Stimulated activated CD4-positive, alpha-beta T cell treated with anti-CD3 and anti-CD28 coated beads, Interleukin-2, amount 100 ng/mL, for 48 hours (primary cell): ENCODE measurements at regions not wholly inside any gene's neighbourhood (a gene's known extent, or its start where the extent isn't known, plus 50 kb on each side); places are given as distances from the start of the nearest gene placed in this dataset.
"Not testable (repeated sequence)": the region's sequence is repeated elsewhere in the genome, so short reads cannot be mapped to it uniquely, and the experiment has no call there.

Experiments
- DNase-seq, 2 donors: peaks; one replicate each; pipeline ENCODE4 v3.0.0-alpha.2; 2020

DNA sequence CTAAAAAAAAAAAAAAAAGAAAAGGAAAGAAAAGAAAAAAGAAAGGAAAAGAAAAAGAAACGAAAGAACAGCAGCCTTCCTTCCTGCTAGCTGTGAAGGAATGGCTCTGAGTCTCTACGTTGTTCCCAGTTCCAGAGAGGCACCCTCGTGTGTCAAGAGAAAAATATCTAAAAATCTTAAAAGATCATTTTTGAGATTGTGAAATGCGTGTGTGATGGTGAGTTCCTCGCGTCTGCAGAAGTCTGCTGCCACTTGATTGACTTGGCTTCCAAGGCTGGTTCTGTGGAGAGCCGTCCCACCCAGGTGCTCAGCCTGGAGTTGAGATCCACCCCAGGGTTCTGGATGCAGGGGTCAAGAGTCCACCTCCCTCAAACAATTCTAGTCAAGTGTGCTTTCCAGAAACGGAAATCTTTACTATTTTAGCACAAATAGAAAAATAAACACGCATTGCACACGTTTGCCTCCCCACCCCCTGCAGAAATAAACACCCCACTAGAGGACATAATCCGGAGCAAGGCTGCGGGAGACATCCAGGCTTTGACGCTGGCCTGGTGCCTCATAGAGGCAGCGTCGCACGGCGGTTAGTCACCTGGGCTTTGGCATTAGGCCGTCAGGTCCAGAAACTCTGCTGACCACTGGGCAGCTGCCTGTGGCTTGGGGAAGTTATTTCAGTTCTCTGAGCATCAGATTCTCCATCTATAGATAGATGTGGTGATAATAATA is 265.4 kb downstream of the FAM43A start:
- no peak for DNase-seq

DNA sequence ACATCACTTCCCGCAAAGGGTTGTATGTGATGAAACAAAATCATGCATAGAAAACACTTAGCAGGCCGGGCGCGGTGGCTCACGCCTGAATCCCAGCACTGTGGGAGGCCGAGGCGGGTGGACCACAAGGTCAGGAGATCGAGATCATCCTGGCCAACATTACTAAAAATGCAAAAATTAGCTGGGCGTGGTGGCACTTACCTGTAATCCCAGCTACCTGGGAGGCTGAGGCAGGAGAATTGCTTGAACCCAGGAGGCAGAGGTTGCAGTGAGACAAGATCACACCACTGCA is 265.9 kb downstream of the FAM43A start:
- DNase-seq = not testable (repeated sequence)

DNA sequence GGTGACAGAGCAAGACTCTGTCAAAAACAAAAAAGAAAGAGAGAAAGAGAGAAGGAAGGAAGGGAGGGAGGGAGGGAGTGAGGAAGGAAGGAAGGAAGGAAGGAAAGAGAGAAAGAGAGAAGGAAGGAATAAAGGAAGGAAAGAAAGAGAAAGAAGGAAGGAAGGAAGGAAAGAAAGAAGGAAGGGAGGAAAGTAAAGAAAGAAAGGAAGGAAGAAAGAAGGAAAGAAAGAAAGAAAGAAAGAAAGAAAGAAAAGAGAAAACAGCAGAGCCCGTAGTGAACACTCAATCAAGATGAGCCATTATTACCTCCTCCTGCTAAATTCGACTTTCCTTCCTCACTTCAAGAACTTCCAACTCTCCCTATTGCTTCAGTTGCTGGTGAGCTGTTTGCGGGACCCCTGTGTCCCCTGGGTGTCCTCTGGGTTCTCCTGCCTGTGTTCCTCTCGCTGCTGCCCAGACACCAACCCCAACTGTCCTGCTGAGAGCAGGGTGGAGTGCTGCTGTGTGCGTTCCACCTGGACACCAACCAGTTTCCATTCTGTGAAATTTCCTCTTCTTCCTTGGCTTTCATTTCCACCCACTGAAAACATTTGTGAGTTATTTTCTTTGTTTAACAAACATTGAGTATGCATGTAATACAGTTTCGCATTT is 266.4 kb downstream of the FAM43A start:
- DNase-seq = no peak

DNA sequence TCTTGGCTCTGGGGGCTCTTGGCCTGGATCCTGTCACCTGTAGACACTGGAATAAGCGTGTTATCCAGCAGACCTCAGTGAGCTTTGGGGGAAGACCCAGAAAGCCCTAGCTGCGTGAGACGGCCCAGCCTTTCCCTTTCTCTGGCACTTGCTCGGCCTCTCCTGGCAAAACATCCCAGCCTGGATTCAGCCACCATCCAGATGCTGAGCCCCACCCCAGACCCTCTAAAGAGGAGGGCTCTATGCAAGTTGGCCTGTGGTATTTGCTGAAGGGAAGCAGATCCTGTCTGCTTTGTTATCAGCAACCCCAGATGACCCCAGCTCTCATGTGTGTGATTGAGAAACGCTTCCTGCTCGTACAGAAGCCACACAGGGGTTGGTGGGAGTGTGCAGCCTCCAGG is 267.2 kb downstream of the FAM43A start:
- DNase-seq = no peak

DNA sequence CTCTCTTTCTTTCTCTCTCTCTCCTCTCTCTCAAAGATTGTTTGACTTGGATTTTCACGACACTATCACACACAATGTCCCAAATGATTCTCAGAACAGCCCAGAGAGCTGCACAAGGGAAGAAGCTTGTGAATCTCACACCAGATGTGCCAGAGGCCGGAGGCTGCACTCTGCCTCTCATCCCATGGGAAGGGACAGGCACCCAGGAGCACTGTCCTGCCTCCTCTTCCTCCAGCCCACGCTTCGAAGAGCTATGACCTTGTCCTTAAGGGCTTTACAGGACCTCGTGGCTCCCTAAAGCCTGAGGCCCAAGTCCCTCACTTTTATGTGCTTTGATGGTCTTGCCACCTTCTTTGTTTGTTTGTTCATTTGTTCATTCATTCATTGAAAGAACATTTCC is 267.6 kb downstream of the FAM43A start:
- no peak for DNase-seq

DNA sequence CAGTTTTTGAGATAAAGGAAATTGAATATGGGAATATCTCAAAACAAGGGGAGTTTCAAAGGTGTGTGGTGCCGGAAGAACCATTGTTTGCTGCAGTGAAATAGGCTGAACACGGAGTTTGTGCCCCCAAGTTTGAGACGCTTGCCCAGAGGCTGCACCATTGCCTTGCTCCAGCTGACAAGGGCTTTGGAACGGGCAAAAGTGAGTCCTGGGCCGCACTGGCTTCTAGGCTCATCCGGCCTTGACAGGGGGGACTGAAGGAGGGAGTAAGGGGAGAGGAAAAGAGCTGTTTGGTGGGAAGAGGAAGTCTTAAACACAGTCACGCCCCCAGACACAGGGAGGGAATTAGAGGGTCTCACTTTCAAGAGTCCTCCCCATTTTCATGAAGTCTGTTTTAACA is 269.9 kb downstream of the FAM43A start:
- DNase-seq = no peak

DNA sequence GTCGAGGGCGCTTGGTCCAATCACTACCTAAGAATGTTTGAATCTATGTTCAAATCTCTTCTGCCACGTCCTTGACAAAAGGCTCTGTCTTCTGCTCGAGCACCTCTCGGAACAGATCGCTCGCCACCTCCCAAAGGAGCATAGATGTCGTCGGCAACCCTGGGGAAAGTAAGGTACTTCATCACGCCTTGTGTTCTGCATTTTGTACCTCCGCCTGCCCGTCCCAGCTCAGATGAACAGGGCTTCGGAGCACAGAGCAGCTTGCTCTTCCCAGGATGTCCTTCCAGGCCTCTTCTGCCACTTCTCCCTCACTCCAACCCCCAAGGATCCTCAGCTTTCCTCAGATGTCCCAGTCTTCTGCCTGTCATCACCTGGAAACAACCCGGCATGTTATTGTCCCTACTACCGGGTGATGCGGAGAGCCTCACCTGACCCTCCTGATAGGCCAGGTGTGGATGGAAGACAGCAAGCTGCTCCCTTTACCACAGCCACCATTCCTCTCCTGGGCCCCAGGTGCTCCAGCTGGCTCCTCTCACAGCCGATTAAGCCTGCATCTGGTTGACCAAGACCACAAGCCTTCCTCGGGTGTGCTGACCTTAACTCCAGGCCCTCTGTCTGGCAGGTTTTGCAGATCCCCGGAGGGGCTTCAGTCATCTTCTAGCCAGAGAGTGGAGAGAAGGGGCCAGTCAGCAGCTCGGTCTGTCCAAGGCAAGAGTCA is 270.5 kb downstream of the FAM43A start:
- DNase-seq = no peak

DNA sequence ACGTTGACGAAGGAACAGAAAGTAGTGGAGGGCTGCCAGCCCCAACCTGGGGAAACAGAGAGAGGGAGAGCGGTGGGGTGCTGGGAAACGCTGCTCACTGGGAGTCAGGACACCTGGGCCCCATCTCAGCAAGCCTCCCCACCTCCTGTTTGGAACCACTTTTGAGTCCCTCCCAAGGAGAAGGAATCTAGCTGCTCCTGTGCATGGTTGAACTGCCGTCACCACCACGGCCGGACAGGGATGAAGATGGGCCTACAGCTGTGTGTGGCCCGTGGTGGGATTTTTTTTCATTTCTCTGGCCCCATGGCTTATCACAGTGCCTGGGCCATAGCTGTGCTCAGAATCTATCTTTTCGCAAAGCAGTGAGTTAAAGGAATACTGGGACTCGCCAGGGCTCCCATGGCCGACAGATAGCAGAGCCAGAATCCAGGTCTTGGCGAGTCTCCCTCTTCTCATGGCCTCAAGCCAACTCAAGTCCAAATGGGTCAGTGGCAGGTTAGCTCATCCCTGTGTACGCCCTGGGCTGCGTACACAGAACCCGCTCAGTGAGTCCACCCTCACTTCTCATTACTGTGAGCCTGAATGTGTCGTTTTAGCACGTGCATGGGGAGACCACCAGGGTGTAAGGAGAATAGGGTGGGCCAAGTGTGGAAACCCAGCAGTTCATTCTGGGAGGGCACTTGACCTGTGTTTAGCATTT is 271.2 kb downstream of the FAM43A start:
- DNase-seq = no peak

DNA sequence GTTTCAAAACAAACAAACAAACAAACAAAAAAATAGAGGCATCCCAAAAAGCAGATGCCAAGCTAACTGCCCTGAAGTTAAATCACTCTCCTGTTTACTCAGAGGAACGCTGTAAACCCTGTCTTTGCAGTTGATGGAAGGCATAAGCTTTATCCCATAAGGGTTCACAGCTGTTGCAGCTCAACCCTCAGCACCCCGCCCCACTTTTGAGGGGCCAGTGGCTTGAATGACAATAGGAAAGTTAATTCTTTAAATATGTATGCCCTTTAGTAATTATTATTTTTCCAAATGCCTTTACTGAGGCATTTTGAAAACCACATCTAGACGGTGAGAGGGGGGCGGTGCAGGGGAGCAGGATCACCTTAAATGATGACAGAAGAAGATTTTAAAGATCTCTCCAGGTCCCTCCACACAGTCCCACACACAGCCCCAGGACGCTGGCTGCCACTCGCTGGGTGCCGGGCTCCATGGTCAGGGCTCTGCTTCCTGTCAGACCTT is 272.1 kb downstream of the FAM43A start:
- no peak for DNase-seq

DNA sequence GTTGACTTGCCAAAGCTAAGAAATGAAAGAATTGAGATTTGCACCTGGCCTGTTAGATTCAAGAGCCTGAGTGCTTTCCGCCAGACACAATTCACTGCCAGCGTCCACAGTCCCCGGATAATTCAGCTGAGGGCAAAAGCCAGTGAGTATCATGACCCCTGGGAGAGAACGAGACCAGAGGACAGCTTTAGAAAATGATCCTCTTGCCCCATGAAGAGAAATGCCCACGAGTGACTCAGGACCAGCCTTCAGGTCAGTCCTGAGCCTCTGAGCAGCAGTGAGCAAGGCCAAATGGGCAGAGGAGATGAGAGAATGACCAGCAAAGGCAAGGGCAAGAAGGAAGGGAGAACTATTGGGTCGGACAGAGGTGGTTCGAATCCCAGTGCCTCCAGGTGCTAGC is 273.5 kb downstream of the FAM43A start:
- DNase-seq = no peak

DNA sequence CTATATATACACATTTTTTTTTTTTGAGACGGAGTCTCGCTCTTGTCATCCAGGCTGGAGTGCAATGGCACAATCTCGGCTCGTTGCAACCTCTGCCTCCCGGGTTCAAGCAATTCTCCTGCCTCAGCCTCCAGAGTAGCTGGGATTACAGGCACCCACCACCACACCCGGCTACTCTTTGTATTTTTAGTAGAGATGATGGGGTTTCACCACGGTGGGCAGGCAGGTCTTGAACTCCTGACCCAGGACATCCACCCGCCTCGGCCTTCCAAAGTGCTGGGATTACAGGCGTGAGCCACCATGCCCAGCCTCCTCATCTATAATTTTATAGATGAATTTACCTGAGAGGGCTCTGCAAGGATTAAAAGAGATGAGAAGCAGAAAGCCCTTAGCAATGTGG is 274.0 kb downstream of the FAM43A start:
- not testable (repeated sequence) for DNase-seq

DNA sequence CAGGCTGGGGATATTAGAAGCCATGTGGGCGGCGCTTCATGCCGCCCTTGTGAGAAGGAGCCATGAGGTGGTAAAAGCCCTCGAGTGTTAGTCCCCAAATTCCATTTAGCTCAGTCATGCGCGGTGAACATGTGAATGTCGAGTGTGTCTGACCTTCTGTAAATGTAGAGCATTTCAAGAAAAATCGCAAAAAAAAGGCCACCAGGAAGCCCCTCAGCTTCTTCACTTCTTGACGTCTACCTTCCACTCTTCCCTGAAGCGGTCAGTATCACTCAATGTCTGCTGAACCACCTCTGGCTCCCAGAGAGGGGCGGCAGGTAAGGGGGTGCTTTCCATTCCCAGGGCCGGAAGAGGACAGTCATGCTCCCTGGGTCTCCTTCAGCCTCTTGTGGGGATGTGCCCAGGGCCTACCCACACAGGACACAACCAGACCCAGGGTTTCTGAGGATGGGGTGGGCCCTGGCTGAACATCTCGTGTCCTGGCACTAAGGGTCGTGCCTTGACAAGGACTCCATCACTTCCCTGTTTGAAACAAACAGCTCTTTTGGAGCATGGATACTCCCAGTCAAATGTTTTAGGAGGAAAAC is 274.9 kb downstream of the FAM43A start:
- no peak for DNase-seq

DNA sequence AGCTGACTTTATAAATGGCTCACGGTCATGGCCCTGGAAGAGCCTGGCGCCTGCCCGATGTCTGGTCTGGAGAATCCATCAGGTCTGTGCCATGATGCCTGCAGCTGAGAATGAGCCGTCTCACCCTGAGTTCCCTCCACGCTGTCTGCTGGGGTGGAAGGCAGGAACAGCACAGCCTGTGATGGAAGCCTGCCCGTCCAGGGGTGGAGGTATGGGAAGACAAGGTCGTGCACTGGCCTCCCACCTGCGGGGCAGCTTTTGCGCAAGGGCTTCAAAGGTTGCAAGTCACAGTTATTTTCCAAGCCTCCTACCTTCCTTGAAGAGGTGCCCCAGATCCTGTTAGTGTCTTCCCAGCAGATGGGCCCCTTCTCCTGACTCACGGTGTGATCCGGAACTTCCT is 275.5 kb downstream of the FAM43A start:
- no peak for DNase-seq

DNA sequence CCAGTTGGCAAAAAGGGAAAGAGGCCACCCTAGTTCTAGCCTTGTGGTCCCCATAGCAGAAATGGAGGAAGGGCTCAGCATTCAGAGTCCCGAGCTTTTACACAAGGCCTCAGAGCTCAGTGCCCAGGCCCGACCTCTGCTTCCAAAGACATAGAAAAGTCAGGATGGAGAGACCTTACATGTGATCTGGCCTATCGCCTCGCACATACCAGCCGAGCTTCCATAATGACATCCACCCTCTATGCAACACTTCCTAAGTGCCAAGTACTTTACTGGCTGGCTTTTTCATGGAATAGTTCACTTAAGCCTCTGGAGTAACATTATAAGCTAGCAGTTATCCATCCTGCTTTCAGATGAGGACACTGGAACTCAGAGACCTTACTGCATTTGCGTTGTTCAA is 275.9 kb downstream of the FAM43A start:
- no peak for DNase-seq

DNA sequence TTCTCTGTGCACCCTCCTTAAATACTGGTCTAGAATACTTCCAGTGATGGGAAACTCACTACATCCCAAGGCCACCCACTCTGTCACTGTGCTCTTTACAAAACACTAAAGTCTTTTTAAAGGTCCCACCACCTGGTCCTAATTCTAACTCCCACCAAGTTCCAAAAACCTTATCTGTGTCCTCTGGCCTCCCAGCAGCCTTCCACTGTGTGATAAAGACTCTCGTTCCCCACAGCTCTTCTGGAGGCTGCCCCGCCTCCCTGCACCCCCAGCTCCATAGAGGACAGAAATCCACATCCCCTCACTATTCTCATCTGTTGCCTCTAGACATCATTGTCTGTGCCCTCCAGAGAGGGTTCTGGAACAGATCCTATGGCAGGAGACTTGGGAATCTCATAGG is 276.4 kb downstream of the FAM43A start:
- no peak for DNase-seq

DNA sequence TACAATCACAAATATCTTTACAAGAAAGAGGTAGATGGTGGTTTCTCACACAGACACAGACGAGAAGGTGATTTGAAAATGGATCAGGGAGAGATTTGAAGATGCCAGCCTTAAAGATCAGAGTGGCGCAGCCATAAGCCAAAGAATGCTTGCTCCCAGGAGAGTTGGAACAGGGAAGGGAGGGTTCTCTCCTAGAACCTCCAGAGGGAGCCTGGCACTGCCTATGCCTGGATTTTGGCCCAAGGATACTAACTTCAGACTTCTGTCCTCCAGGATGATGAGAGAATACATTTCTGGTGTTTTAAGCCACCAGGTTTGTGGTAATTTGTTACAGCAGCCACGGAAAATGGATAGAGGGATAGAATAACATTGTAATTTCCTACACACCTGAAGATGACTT is 279.1 kb downstream of the FAM43A start:
- DNase-seq = no peak

DNA sequence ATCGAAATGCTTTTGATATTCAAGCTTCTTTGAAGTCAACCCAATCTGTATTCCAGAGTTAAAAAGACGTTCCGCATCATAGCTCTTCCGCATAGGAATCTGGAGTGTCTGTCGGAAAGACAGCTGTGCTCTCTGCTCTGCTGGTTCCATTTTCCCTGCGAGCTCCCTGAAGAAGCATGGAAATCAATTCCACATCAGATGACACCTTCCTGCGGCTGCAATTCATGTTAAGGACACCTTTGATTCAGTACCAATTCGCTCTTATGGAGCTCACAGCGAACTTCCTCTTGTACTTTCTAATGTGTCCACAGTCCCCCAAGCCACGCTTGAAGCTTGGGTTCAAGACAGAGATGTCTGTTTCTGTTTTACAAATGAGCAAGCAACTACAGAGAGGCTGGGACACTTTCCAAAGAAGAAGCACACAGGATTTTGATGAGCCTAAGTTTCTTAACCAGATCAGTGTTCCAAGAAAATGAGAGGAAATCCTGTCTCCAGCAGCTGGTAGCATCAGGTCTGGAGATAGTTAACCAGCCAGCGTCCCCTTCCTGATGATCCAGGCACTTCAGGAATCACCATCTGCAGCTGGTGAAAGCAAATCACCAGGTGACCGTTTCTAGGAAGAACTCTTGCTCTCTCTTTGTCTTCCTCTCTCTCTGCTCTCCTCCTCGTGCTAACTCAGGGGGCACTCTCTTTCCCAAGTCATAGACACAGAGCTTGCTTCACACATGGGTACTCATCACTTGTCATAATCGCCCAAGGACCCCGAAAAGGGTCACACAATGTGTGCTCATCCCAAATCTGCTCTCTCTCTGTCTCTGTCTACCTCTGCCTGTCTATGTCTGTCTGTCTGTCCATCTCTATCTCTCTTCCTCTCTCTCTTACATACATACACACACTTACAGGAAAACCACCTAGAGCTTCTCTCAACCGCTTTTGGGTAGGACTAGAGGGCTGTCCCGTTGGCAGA is 281.8 kb downstream of the FAM43A start:
- no peak for DNase-seq

DNA sequence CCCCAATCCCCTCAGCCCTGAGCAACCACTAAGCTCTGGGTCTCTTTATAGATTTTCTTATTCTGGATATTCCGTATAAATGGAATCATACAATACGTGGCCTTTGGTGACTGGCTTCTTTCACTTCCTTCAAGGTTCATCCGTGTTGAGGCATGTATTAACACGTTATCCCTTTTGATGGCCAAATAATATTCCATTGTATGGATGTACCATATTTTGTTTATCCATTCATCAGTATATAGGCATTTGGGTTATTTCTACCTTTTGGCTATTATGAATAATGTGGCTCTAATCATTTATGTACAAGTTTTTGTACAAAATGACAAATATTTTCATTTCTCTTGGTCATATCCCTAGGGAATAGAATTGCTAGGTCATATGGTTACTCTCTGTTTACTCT is 284.4 kb downstream of the FAM43A start:
- no peak for DNase-seq

DNA sequence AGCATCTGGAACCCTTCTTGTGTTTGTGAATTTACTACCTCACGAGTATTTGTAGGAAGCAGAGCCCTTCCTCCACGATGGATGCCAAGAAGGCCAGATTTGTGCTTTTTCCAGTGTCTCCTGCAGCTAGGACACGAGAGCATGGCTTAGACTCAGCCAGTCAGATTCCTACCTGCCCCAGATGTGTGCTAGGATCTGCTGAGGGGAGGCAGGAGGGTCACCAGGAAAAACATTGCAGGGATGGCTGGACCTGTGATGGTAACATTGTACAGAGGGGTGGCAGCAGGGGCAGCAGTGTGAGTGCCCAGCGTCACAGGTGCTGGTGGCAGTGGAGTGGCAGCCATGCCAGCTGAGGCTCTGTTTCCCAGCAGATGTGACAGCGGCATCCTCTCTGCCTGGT is 285.3 kb downstream of the FAM43A start:
- DNase-seq = no peak

DNA sequence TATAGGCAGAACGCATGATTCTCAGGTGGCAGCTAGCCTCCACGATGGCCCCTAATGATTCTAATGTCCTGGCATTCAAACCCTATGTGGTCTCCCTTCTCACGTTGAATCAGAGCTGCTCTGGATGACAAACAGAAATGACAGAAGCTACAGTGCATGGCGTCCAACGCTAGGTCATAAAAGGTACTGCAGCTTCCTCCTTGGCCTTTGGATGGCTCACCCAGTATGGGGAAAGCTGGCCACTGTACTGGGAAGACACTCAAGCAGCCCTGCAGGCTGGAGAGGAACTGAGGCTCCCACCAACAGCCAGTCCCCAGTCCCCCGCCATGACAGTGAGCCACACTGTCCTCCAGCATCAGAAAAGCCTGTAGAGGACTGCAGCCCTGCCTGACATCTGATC is 286.3 kb downstream of the FAM43A start:
- DNase-seq = no peak

DNA sequence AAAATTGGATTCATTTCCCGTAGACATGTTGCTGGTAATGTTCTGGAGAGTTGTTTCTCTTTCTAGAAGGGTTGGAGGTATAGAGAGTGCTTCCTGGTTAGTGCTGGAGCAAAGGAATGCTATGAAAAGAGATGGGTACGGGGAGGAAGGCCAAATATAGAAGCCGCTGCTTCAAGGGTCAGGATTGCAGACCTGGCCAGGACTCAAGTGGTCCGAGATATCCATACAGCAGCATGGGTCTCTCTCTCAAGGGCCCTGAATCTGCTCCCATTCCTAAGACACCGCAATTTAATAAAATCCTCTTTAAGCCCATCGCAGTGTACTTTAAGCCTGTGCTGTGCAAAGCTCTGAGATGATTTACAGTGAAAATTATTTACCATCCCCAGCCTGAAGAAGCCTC is 287.0 kb downstream of the FAM43A start:
- DNase-seq = no peak

DNA sequence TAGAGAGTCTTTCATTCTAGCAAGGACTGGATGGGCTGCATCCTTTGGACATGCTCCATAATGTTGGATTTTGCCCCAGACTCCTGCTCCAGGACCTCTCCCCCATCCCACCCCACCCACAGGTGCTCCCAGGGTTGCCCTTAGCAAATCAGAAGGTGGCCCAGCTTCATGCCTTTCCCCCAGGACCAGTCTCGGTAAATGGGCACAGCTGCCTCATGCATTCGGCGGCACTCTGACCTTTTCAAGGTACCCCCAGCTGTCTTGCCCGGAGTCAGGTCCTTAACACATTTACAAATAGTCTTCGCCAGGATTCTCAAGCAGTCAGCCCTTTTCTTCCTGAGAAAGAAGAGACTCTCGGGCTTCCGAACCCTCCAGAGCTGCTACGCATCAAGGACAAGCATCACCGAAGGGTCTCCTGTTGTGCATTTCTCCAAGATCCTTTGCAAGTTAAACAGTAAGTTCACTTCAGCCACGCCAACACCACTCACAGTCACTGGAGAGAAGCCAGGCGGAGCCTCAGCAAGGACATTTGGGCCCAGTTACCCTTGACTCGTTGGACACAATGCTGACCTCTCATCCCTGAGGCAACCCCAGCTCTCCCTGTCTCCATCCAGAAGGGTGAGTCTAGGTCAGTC is 287.8 kb downstream of the FAM43A start:
- no peak for DNase-seq
